BJ (cell line): ENCODE measurements at regions not wholly inside any gene's neighbourhood (a gene's known extent, or its start where the extent isn't known, plus 50 kb on each side); places are given as distances from the start of the nearest gene placed in this dataset.

Experiments used
- CTCF ChIA-PET: fragments of 350-600 bp; formaldehyde crosslinking; extraction: SDS; loops from one replicate; lab custom pipeline; 2021; ENCODE audit warnings: antibody characterized with exemption, inconsistent platforms; lab: Yijun Ruan, JAX
- POLR2A ChIA-PET: fragments of 300-600 bp; sonication (Branson Sonifier 250); formaldehyde crosslinking; extraction: SDS; loops from one replicate; lab custom pipeline; 2021; ENCODE audit warnings: antibody characterized with exemption; lab: Charles Lee
- DNase-seq: peaks from one replicate; pipeline ENCODE4 v3.0.0-alpha.2; 2011; ENCODE audit warnings: low read depth
- H3K27me3 ChIP-seq: 2 replicates; pipeline ENCODE4 v1.6.0; 2011; ENCODE audit warnings: low read length; ENCODE audit not compliant: control insufficient read depth, insufficient read depth
- H3K36me3 ChIP-seq: 2 replicates; pipeline ENCODE4 v1.5.1; 2011; ENCODE audit warnings: low read length; ENCODE audit not compliant: control insufficient read depth, insufficient read depth
- H3K4me3 ChIP-seq: 2 replicates; pipeline ENCODE4 v1.5.1; 2011; ENCODE audit warnings: low read depth, mild to moderate bottlenecking, control low read depth, low read length
- TF ChIP-seq, protein P1 (sequence below): IDR thresholded peaks from 2 replicates; pipeline ENCODE4 v1.5.1; 2011; ENCODE audit warnings: low read depth, mild to moderate bottlenecking, control low read depth, inconsistent platforms, low read length, moderate library complexity; ENCODE audit not compliant: insufficient read depth

DNA sequence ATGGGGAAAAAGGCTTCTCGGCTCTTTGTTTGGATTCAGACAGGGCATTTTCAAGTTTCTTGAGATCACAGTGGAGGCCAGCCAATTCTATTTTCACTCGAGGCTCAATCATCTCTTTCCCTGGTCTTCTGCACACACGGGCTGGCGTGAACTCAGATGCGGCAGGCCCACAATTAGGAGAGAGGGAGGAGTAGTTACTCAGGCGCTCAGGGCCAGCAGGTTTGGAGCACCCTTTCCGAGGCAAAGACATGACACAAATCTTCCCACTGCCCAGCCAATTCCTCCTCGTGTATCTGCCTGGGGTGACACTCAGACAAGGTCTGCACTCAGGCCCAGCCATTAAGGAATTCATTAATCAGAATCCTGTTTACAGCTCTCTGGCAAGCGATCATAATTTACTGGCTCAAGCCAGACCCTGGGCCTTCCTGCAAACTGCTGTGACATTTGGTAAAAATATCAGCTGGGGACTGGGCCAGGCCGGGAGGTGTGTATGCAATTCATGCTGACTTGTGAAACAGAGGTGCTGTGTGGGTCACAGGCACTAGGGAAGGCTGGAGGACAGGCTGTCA, 68.1 kb upstream of the TLE3 start:
- H3K4me3 ChIP-seq = no peak overlapping the region
- POLR2A ChIA-PET = no interaction called here
- DNase-seq = no peak
- peaks cover 6% of the 10 kb centered on the region; the same call in 1 of the 2 replicates for H3K27me3 ChIP-seq
- H3K36me3 ChIP-seq = no peaks in the 10 kb centered on the region
- CTCF ChIA-PET = no interaction called here
- TF ChIP-seq, protein P1, sequence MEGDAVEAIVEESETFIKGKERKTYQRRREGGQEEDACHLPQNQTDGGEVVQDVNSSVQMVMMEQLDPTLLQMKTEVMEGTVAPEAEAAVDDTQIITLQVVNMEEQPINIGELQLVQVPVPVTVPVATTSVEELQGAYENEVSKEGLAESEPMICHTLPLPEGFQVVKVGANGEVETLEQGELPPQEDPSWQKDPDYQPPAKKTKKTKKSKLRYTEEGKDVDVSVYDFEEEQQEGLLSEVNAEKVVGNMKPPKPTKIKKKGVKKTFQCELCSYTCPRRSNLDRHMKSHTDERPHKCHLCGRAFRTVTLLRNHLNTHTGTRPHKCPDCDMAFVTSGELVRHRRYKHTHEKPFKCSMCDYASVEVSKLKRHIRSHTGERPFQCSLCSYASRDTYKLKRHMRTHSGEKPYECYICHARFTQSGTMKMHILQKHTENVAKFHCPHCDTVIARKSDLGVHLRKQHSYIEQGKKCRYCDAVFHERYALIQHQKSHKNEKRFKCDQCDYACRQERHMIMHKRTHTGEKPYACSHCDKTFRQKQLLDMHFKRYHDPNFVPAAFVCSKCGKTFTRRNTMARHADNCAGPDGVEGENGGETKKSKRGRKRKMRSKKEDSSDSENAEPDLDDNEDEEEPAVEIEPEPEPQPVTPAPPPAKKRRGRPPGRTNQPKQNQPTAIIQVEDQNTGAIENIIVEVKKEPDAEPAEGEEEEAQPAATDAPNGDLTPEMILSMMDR = no peak

- TF ChIP-seq, protein P1 = no peak
- H3K27me3 ChIP-seq = peaks cover 5% of the 10 kb centered on the region; the same call in 1 of the 2 replicates
- no peaks in the 10 kb centered on the region for H3K36me3 ChIP-seq
- no peak overlapping the region for H3K4me3 ChIP-seq
- ChIA-PET CTCF (no interaction called here), POLR2A (no interaction called here)
- DNase-seq = no peak
Observed at GRCh38 chr15:70164910-70165715, 67.4 kb upstream of the TLE3 start.

GRCh38 chr15:70164156-70164900, 66.6 kb upstream of the TLE3 start:
- H3K27me3 ChIP-seq = peaks cover 5% of the 10 kb centered on the region; the same call in 1 of the 2 replicates
- DNase-seq = no peak
- TF ChIP-seq, protein P1 = no peak
- CTCF ChIA-PET = interaction anchor here (0.8 kb wide), 1 partner anchor 11 kb away, joined by 3 read pairs; no protein-coding TSS in a partner anchor
- H3K36me3 ChIP-seq = no peaks in the 10 kb centered on the region
- no peak overlapping the region for H3K4me3 ChIP-seq
- POLR2A ChIA-PET = no interaction called here

DNA sequence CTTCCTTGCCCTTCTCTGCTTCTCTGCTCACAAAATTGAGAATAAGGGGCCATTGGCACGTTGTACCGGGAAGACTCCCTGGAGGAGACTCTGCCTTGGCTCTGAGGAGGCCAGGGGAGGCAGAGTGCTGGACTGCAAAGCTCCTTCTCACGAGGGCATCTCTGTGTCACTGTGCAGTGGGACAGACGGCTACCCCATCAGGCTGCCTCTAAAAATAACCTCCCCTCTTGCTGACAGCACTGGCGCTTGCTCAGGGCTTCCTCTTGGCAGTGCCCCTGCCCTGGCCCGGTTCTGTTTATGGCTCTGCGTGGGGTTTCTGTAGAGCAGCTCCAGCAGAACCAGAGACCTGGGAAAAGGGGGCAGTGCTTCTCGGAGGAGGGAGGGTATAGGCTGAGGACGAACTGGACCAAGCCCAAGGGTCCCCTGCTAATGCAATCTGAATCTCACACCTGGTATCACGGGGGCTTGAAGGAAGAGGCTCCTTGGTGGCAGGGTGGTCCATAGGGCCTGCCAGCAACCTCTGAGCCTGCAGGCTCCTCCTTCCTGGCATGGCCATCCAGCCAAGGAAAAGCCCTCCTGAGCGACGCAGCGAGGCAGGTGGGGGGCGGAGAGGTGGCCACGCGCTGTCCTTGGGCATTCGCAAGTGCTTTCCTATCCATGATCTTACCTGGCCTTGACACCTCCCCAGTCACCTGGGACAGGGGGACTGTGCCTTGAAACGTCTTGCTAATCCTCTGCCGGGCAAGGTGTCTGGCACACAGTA, 63.3 kb upstream of the TLE3 start:
- no peak overlapping the region for H3K4me3 ChIP-seq
- CTCF ChIA-PET = no interaction called here
- H3K36me3 ChIP-seq = no peaks in the 10 kb centered on the region
- no peak for DNase-seq
- POLR2A ChIA-PET = no interaction called here
- peaks cover 9% of the 10 kb centered on the region; the same call in 1 of the 2 replicates for H3K27me3 ChIP-seq
- TF ChIP-seq, protein P1 = no peak

GRCh38 chr15:70160267-70160666, 62.5 kb upstream of the TLE3 start:
- POLR2A ChIA-PET = no interaction called here

More at GRCh38 chr15:70160267-70160666, 62.5 kb upstream of the TLE3 start:
- peaks cover 9% of the 10 kb centered on the region; the same call in 1 of the 2 replicates for H3K27me3 ChIP-seq
- no peak for DNase-seq
- TF ChIP-seq, protein P1 = no peak
- no peak overlapping the region for H3K4me3 ChIP-seq
- CTCF ChIA-PET = no interaction called here
- no peaks in the 10 kb centered on the region for H3K36me3 ChIP-seq
